CD4-positive, CD25-positive, alpha-beta regulatory T cell (primary cell): ENCODE measurements at regions not wholly inside any gene's neighbourhood (a gene's known extent, or its start where the extent isn't known, plus 50 kb on each side); places are given as distances from the start of the nearest gene placed in this dataset.

Source experiments
- ATAC-seq, 2 donors: fragments of 150-1000 bp; cut with Tn5 transposase; one replicate each; pipeline ENCODE4 v1.10.0; 2021; ENCODE audit warnings: low read depth in 2 of 2, moderate number of reproducible peaks in 2 of 2, moderate library complexity in 1 of 2
- DNase-seq, 3 donors: peaks; one replicate each; pipeline versions ENCODE4 v3.0.0 to v3.0.0-alpha.2; 2012 to 2022; ENCODE audit warnings: mixed read lengths in 1 of 3
- H3K27ac ChIP-seq: one replicate; pipeline ENCODE4 v1.7.0; 2013; ENCODE audit warnings: mild to moderate bottlenecking, low read length; ENCODE audit not compliant: insufficient read depth, poor library complexity, severe bottlenecking
- H3K27me3 ChIP-seq: one replicate; pipeline ENCODE4 v1.7.0; 2013; ENCODE audit warnings: low read length; ENCODE audit not compliant: control insufficient read depth, insufficient read depth
- H3K36me3 ChIP-seq: one replicate; pipeline ENCODE4 v1.7.0; 2013; ENCODE audit warnings: mild to moderate bottlenecking, low read length, moderate library complexity; ENCODE audit not compliant: control insufficient read depth, insufficient read depth
- H3K4me1 ChIP-seq: 2 replicates; pipeline ENCODE4 v1.7.0; 2013; ENCODE audit warnings: mild to moderate bottlenecking, low read length; ENCODE audit not compliant: insufficient read depth, control insufficient read depth, poor library complexity, severe bottlenecking
- H3K4me3 ChIP-seq: one replicate; pipeline ENCODE4 v1.7.0; 2013; ENCODE audit warnings: low read depth, mild to moderate bottlenecking, low read length, moderate library complexity
- H3K9me3 ChIP-seq, 2 experiments: 1 replicate in 1 of 2; 2 replicates in 1 of 2; pipeline ENCODE4 v1.7.0; 2013; ENCODE audit warnings: low read length in 2 of 2, mild to moderate bottlenecking in 1 of 2, moderate library complexity in 1 of 2; ENCODE audit not compliant: control insufficient read depth in 2 of 2
- H3K27ac Mint-ChIP-seq, 3 donors: one replicate each; pipeline ENCODE4 v1.8.0; 2020 to 2022; ENCODE audit warnings: mild to moderate bottlenecking in 3 of 3, mixed read lengths in 3 of 3, moderate library complexity in 2 of 3
- H3K27me3 Mint-ChIP-seq: one replicate; pipeline ENCODE4 v1.8.0; 2022; ENCODE audit warnings: mild to moderate bottlenecking, mixed read lengths
- H3K36me3 Mint-ChIP-seq: one replicate; pipeline ENCODE4 v1.8.0; 2020; ENCODE audit warnings: mixed read lengths
- H3K4me1 Mint-ChIP-seq, 4 donors: one replicate each; pipeline ENCODE4 v1.8.0; 2020 to 2022; ENCODE audit warnings: mixed read lengths in 4 of 4, mild to moderate bottlenecking in 1 of 4
- H3K4me3 Mint-ChIP-seq, 4 donors: one replicate each; pipeline ENCODE4 v1.8.0; 2020 to 2022; ENCODE audit warnings: mild to moderate bottlenecking in 4 of 4, mixed read lengths in 4 of 4, moderate library complexity in 3 of 4
- H3K9me3 Mint-ChIP-seq, 7 donors: one replicate each; pipeline ENCODE4 v1.8.0; 2020 to 2022; ENCODE audit warnings: mixed read lengths in 7 of 7, mild to moderate bottlenecking in 3 of 7, moderate library complexity in 2 of 7

DNA sequence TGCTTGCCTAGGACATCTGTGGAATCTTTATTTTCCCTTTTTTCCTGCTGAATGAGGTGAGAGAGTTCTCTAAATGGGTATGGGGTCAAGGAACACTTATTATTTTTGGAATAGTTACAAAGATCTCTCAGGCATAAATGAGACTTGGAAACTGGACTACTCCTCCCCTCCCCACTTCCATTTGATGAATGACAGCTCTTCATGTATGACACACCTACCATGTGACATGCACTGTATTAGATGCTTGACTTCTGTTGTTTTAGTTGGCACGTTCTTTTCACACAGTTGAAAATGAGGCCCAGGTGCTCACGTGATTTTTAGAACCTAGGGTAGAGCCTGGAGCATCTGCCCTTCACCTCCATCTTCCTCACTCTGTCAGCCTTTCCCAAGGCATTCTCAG lies 62.4 kb downstream of the VCPKMT start:
- H3K36me3 Mint-ChIP-seq: peaks cover 18% of the 10 kb centered on the region
- Histone ChIP-seq H3K27ac (no peak overlapping the region), H3K36me3 (no peaks in the 10 kb centered on the region), H3K4me3 (no peak overlapping the region), H3K4me1 (no peaks in the 10 kb centered on the region), H3K9me3 (no peaks in the 10 kb centered on the region), H3K27me3 (no peaks in the 10 kb centered on the region)
- H3K9me3 Mint-ChIP-seq: peaks cover 0 to 2% (median 0%) of the 10 kb centered on the region in 7 donors
- no peak for DNase-seq
- no peak overlapping the region for H3K4me3 Mint-ChIP-seq
- H3K4me1 Mint-ChIP-seq: peaks cover 5 to 34% (median 18%) of the 10 kb centered on the region in 4 donors
- no peak for ATAC-seq
- H3K27ac Mint-ChIP-seq: peak overlapping the region in 2 of 3 donors; percentile 61 to 79
- H3K27me3 Mint-ChIP-seq: no peaks in the 10 kb centered on the region

DNA sequence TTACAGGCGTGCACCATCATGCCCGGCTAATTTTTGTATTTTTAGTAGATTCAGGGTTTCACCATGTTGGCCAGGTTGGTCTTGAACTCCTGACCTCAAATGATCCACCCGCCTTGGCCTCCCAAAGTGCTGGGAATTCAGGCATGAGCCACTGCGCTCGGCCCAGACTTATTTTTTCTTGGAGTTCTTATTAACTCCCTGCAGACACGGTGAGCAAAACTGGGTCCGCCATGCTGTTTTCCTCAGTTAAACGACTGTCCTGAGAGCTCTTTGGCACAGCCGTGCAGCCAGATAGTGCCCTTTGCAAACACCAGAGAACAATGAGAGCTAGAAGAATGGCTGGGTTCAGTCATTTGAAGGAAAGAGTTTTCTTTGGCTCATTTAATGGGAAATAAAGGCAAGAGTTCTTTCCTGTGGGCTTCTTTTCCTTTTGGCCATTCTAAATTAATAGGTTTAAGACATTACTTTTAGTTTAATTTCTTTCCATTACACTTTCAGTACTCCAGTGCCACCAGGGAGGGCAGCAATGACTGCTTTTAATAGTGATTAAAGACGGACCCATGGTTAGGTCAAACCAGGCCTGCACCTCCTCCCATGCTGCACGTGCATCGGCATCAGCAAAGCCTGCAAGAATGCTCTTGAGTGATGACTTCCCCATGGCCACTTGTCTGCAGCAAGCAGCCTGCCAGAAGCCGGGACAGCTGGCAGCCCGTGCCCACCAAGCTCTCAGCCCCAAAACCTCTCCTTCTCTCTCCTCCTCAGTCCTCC lies 60.7 kb downstream of the VCPKMT start:
- peak; percentile 25 to 28 for ATAC-seq
- Mint-ChIP-seq H3K4me1 (peaks cover 5 to 33% (median 15%) of the 10 kb centered on the region in 4 donors), H3K27ac (no peak overlapping the region), H3K9me3 (peaks cover 0 to 2% (median 0%) of the 10 kb centered on the region in 7 donors), H3K36me3 (peaks cover 6% of the 10 kb centered on the region), H3K27me3 (no peaks in the 10 kb centered on the region), H3K4me3 (no peak overlapping the region)
- no peaks in the 10 kb centered on the region for H3K36me3 ChIP-seq
- no peak overlapping the region for H3K27ac ChIP-seq
- no peaks in the 10 kb centered on the region for H3K27me3 ChIP-seq
- peaks cover 8% of the 10 kb centered on the region for H3K4me1 ChIP-seq
- H3K9me3 ChIP-seq: no peaks in the 10 kb centered on the region
- DNase-seq: no peak
- no peak overlapping the region for H3K4me3 ChIP-seq

DNA sequence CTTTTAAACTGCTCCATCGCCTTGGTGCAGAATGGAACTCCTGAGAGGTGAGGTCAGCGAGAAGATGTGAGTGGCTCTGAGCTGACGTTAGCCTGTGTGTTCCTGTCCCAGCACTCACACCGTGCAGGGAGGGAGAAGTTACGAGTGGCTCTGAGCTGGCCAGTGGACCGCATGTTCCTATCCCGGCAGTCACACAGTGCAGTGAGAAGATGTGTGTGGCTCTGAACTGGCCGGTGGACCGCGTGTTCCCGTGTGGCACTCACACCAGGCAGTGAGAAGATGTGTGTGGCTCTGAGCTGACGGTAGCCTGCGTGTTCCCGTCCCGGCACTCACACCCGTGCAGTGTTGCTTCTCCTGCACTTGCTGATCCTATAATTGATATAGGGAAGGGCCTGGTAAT lies 59.9 kb downstream of the VCPKMT start:
- H3K4me1 ChIP-seq: peaks cover 16% of the 10 kb centered on the region
- H3K4me1 Mint-ChIP-seq: peaks cover 5 to 41% (median 19%) of the 10 kb centered on the region in 4 donors
- peaks cover 0 to 2% (median 0%) of the 10 kb centered on the region in 7 donors for H3K9me3 Mint-ChIP-seq
- H3K4me3 Mint-ChIP-seq: no peak overlapping the region
- ATAC-seq (no peak), DNase-seq (no peak)
- H3K27ac Mint-ChIP-seq: peak overlapping the region in 1 of 3 donors; percentile 52
- no peaks in the 10 kb centered on the region for H3K27me3 Mint-ChIP-seq
- no peak overlapping the region for H3K4me3 ChIP-seq
- H3K27me3 ChIP-seq: no peaks in the 10 kb centered on the region
- H3K9me3 ChIP-seq: no peaks in the 10 kb centered on the region
- H3K27ac ChIP-seq: no peak overlapping the region
- H3K36me3 ChIP-seq: no peaks in the 10 kb centered on the region
- H3K36me3 Mint-ChIP-seq: peaks cover 5% of the 10 kb centered on the region

DNA sequence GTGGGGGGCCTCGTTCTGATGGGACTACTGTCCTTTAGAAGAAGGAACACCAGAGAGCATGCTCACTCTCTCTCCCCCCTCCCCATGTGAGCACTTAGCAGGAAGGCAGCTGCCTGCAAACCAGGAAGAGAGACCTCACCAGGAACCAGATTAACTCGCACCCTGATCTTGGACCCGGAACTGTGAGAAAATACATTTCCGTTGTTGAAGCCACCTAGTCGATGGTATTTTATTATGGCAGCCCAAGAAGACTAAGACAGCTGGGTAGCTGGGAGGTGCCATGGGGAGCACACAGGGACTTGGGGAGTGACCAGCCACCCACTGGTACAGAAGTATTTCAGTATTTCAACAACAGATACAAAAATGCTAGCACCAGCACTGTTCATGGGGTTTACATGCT lies 59.0 kb downstream of the VCPKMT start:
- no peaks in the 10 kb centered on the region for H3K9me3 ChIP-seq
- peaks cover 25% of the 10 kb centered on the region for H3K4me1 ChIP-seq
- H3K27ac Mint-ChIP-seq: no peak overlapping the region

DNA sequence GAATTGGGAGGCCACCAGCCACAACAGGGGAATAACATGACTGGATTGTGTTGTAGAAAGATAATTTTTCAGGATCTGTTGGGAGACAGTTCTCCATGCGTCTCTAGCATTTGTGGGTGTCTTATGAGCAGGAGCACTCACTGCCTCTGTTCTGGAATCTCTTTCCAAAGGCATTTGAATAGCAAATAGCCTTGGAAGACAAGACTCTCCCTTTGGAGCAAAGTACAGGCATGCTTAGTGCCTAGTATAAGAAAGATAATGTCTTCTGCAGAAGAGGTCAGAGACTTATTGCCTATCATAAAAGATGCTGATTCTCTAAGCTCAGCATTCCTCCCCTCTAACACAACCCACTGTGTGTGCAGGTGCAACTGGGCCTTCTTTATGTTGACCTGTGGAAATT lies 58.3 kb downstream of the VCPKMT start:
- Histone ChIP-seq H3K9me3 (no peaks in the 10 kb centered on the region), H3K27ac (no peak overlapping the region), H3K4me1 (peaks cover 32% of the 10 kb centered on the region), H3K4me3 (no peak overlapping the region), H3K27me3 (no peaks in the 10 kb centered on the region), H3K36me3 (no peaks in the 10 kb centered on the region)
- Mint-ChIP-seq H3K27me3 (no peaks in the 10 kb centered on the region), H3K9me3 (peaks cover 0 to 2% (median 0%) of the 10 kb centered on the region in 7 donors), H3K4me1 (peaks cover 10 to 58% (median 32%) of the 10 kb centered on the region in 4 donors), H3K4me3 (no peak overlapping the region), H3K36me3 (no peaks in the 10 kb centered on the region), H3K27ac (no peak overlapping the region)
- DNase-seq (no peak), ATAC-seq (no peak)

More for the DNA sequence above, 59.0 kb downstream of the VCPKMT start:
- Histone ChIP-seq H3K36me3 (no peaks in the 10 kb centered on the region), H3K27ac (no peak overlapping the region), H3K4me3 (no peak overlapping the region), H3K27me3 (no peaks in the 10 kb centered on the region)
- H3K36me3 Mint-ChIP-seq: no peaks in the 10 kb centered on the region
- DNase-seq (no peak), ATAC-seq (no peak)
- no peaks in the 10 kb centered on the region for H3K27me3 Mint-ChIP-seq
- H3K9me3 Mint-ChIP-seq: peaks cover 0 to 2% (median 0%) of the 10 kb centered on the region in 7 donors
- peaks cover 6 to 50% (median 25%) of the 10 kb centered on the region in 4 donors for H3K4me1 Mint-ChIP-seq
- peak overlapping the region in 1 of 4 donors; percentile 31 for H3K4me3 Mint-ChIP-seq
